OCI-LY1 (cell line): ENCODE measurements at regions not wholly inside any gene's neighbourhood (a gene's known extent, or its start where the extent isn't known, plus 50 kb on each side); places are given as distances from the start of the nearest gene placed in this dataset.

Source experiments
- H2AFZ ChIP-seq: fragments of 200-600 bp; sonication (generic), shearing (Covaris generic); 2 replicates; pipeline ENCODE4 v1.6.0; 2014; ENCODE audit warnings: antibody characterized with exemption, mild to moderate bottlenecking, low read length
- H3F3A ChIP-seq: fragments of 200-600 bp; sonication (generic), shearing (Covaris generic); 2 replicates; pipeline ENCODE4 v1.6.0; 2014; ENCODE audit warnings: mild to moderate bottlenecking, antibody characterized with exemption, low read length, moderate library complexity; ENCODE audit not compliant: insufficient read depth
- H3K27ac ChIP-seq: fragments of 200-600 bp; sonication (generic); 2 replicates; pipeline ENCODE4 v1.5.1; 2014; ENCODE audit warnings: low read length, mixed run types, mild to moderate bottlenecking, low read depth; ENCODE audit not compliant: poor library complexity, severe bottlenecking
- H3K27me3 ChIP-seq: fragments of 200-600 bp; sonication (generic); 2 replicates; pipeline ENCODE4 v1.6.0; 2014; ENCODE audit warnings: antibody characterized with exemption, mild to moderate bottlenecking, low read length, moderate library complexity; ENCODE audit not compliant: insufficient read depth
- H3K36me3 ChIP-seq: fragments of 200-600 bp; sonication (generic); 2 replicates; pipeline ENCODE4 v1.6.1; 2014; ENCODE audit warnings: mild to moderate bottlenecking, antibody characterized with exemption, low read length, moderate library complexity, mixed read lengths; ENCODE audit not compliant: insufficient read depth
- H3K4me1 ChIP-seq: fragments of 200-600 bp; sonication (generic); 2 replicates; pipeline ENCODE4 v1.5.1; 2014; ENCODE audit warnings: mild to moderate bottlenecking, low read length, moderate library complexity; ENCODE audit not compliant: insufficient read depth, severe bottlenecking
- H3K4me2 ChIP-seq: fragments of 200-600 bp; sonication (generic), shearing (Covaris generic); 2 replicates; pipeline ENCODE4 v1.6.1; 2014; ENCODE audit warnings: low read length
- H3K4me3 ChIP-seq: fragments of 200-600 bp; sonication (generic); 2 replicates; pipeline ENCODE4 v1.5.1; 2014; ENCODE audit warnings: low read length, low read depth, mild to moderate bottlenecking, mixed read lengths; ENCODE audit not compliant: poor library complexity, severe bottlenecking
- H3K79me2 ChIP-seq: fragments of 200-600 bp; shearing (Covaris generic); 2 replicates; pipeline ENCODE4 v1.6.1; 2016; ENCODE audit warnings: mixed run types, low read length, mixed read lengths; ENCODE audit not compliant: insufficient read depth
- H3K9ac ChIP-seq: fragments of 200-600 bp; sonication (generic), shearing (Covaris generic); 2 replicates; pipeline ENCODE4 v1.6.1; 2014; ENCODE audit warnings: mild to moderate bottlenecking, low read length, mixed read lengths
- H3K9me2 ChIP-seq: fragments of 200-600 bp; sonication (generic), shearing (Covaris generic); 2 replicates; pipeline ENCODE4 v1.6.1; 2014; ENCODE audit warnings: low read depth, mild to moderate bottlenecking, low read length, mixed read lengths
- H3K9me3 ChIP-seq: fragments of 200-600 bp; shearing (Covaris generic); 2 replicates; pipeline ENCODE4 v1.6.1; 2014; ENCODE audit warnings: low read length, mixed read lengths
- H4K20me1 ChIP-seq: fragments of 200-600 bp; sonication (generic), shearing (Covaris generic); 2 replicates; pipeline ENCODE4 v1.6.0; 2016; ENCODE audit warnings: mild to moderate bottlenecking, low read length; ENCODE audit not compliant: insufficient read depth
- CTCF ChIP-seq: fragments of 200-600 bp; sonication (generic), shearing (Covaris generic); IDR thresholded peaks from 2 replicates; pipeline ENCODE4 v1.5.1; 2017; ENCODE audit warnings: mild to moderate bottlenecking, antibody characterized with exemption, low read length, moderate library complexity, mixed read lengths
- EZH2 ChIP-seq: fragments of 200-600 bp; sonication (generic), shearing (Covaris generic); IDR thresholded peaks from 2 replicates; pipeline ENCODE4 v1.8.0; 2017; ENCODE audit warnings: borderline replicate concordance, mixed run types, mild to moderate bottlenecking, antibody characterized with exemption, low read length, moderate library complexity, mixed read lengths

- H3K9me3 ChIP-seq: no peaks in the 10 kb centered on the region
- H3K27ac ChIP-seq: no peak overlapping the region
- no peaks in the 10 kb centered on the region for H3F3A ChIP-seq
- H3K36me3 ChIP-seq: no peaks in the 10 kb centered on the region
- H3K4me3 ChIP-seq: no peak overlapping the region
- no peaks in the 10 kb centered on the region for H3K9me2 ChIP-seq
- H3K79me2 ChIP-seq: no peaks in the 10 kb centered on the region
- H4K20me1 ChIP-seq: no peaks in the 10 kb centered on the region
- no peaks in the 10 kb centered on the region for H3K27me3 ChIP-seq
- H3K4me1 ChIP-seq: no peaks in the 10 kb centered on the region
- TF ChIP-seq CTCF (no peak), EZH2 (no peak)
- H3K9ac ChIP-seq: no peak overlapping the region
- no peak overlapping the region for H2AFZ ChIP-seq
- no peak overlapping the region for H3K4me2 ChIP-seq
Measured at GRCh38 chr10:36366065-36366464, 724.0 kb upstream of the FZD8 start.

DNA sequence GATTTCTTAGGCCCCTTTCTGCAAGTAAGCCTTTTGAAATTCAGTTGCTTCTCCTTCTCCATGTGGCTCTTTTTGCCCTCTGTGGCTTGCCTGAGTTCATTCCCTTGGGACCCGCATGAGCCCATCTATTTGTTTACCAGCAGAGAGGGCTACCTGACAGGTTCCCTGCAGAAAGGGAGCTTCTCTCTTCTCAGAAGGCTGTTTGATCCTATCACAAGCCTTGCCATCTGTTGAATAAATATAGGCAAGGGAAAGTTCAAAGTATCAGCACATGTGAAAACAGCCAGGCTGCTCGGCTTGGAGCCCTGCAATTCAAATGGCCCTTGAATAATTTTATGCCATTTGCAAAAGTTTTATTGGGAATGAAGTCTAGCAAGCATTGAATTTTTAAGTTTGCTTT, 720.2 kb upstream of the FZD8 start:
- TF ChIP-seq EZH2 (no peak), CTCF (no peak)
- H3K4me2 ChIP-seq: no peak overlapping the region
- H3K9ac ChIP-seq: no peak overlapping the region
- H3K4me3 ChIP-seq: no peak overlapping the region
- no peaks in the 10 kb centered on the region for H3K9me2 ChIP-seq
- no peaks in the 10 kb centered on the region for H3K9me3 ChIP-seq
- no peaks in the 10 kb centered on the region for H4K20me1 ChIP-seq
- no peaks in the 10 kb centered on the region for H3K4me1 ChIP-seq
- H3K27ac ChIP-seq: no peak overlapping the region
- no peak overlapping the region for H2AFZ ChIP-seq
- no peaks in the 10 kb centered on the region for H3K36me3 ChIP-seq
- no peaks in the 10 kb centered on the region for H3F3A ChIP-seq
- H3K79me2 ChIP-seq: no peaks in the 10 kb centered on the region
- no peaks in the 10 kb centered on the region for H3K27me3 ChIP-seq

DNA sequence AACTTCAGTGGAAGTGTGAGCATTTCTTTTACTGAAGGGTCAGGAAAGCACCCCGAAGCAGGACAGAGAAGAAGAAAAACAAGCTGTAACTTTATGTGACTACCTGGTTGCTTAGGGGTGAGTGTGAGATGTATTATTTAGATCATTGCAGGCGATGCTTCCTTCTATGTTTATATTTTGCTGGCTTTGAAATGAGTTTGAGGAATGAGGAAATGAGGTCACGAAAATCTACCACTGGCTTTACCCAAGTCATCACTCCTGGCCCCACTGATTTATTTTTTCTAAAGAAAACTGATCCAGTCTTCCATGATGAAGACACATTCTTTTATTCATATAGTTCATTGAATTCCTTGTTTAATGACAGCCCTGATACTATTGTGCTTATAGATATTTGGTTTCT, 716.6 kb upstream of the FZD8 start:
- Histone ChIP-seq H3K79me2 (no peaks in the 10 kb centered on the region), H3K9me2 (no peaks in the 10 kb centered on the region), H2AFZ (no peak overlapping the region), H3K4me3 (no peak overlapping the region), H4K20me1 (no peaks in the 10 kb centered on the region), H3K4me1 (no peaks in the 10 kb centered on the region), H3K27me3 (0 out of 2 replicates have a peak, but pooled peaks cover 3% of the 10 kb centered on the region), H3K27ac (no peak overlapping the region), H3K9me3 (no peaks in the 10 kb centered on the region), H3F3A (no peaks in the 10 kb centered on the region), H3K9ac (no peak overlapping the region), H3K36me3 (no peaks in the 10 kb centered on the region), H3K4me2 (no peak overlapping the region)
- no peak for TF ChIP-seq CTCF
- TF ChIP-seq EZH2: no peak
